Hepatocyte (in vitro differentiated cells): ENCODE measurements at regions not wholly inside any gene's neighbourhood (a gene's known extent, or its start where the extent isn't known, plus 50 kb on each side); places are given as distances from the start of the nearest gene placed in this dataset.

Experiments used
- CTCF ChIP-seq: fragments of 200-600 bp; sonication (generic); IDR thresholded peaks from 2 replicates; pipeline ENCODE4 v1.5.1; 2016; ENCODE audit warnings: antibody characterized with exemption, mild to moderate bottlenecking; ENCODE audit not compliant: poor library complexity
- EZH2 ChIP-seq: fragments of 200-600 bp; sonication (generic); IDR thresholded peaks from 2 replicates; pipeline ENCODE4 v1.6.1; 2016; ENCODE audit warnings: antibody characterized with exemption, mild to moderate bottlenecking, borderline replicate concordance
- EZH2phosphoT487 ChIP-seq: fragments of 200-600 bp; sonication (generic); IDR thresholded peaks from one replicate; pipeline ENCODE4 v1.6.1; 2018; ENCODE audit warnings: antibody characterized with exemption, mild to moderate bottlenecking, low read depth, moderate library complexity; ENCODE audit not compliant: unreplicated experiment, severe bottlenecking

- TF ChIP-seq CTCF (no peak), EZH2 (no peak), EZH2phosphoT487 (no peak)
These were observed 250.3 kb upstream of the KLF3 start for GRCh38 chr4:38413524-38414341.
